IMR-90 (cell line): ENCODE measurements at regions not wholly inside any gene's neighbourhood (a gene's known extent, or its start where the extent isn't known, plus 50 kb on each side); places are given as distances from the start of the nearest gene placed in this dataset.

ENCODE experiments used
- ATAC-seq: fragments of 200-7000 bp; cut with Tn5 transposase; 2 replicates; pipeline ENCODE4 v1.9.1; 2020; ENCODE audit warnings: low read depth, mild to moderate bottlenecking, moderate library complexity
- BruUV-seq: library from RNA; stranded (reverse); fragments of 400-500 nt; replicated peaks from 2 replicates; lab custom pipeline; 2021; lab: Mats Ljungman, UMichigan
- CTCF ChIA-PET: fragments of 300-600 bp; formaldehyde crosslinking; extraction: SDS; loops from one replicate; lab custom pipeline; 2021; ENCODE audit warnings: antibody characterized with exemption; lab: Yijun Ruan, JAX
- POLR2A ChIA-PET: fragments of 300-600 bp; sonication (Branson Sonifier 250); formaldehyde crosslinking; loops from one replicate; lab custom pipeline; 2022; ENCODE audit warnings: antibody characterized with exemption; ENCODE audit not compliant: unreplicated experiment; lab: Charles Lee
- DNase-seq: peaks from one replicate; pipeline ENCODE4 v3.0.0; 2013
- H2AFZ ChIP-seq: replicated peaks from 2 replicates; pipeline ENCODE3; 2013; ENCODE audit warnings: low read length, mild to moderate bottlenecking; ENCODE audit not compliant: poor library complexity
- H2AK5ac ChIP-seq: 2 replicates; pipeline ENCODE4 v1.6.1; 2013; ENCODE audit warnings: low read depth, low read length, inconsistent platforms
- H2AK9ac ChIP-seq: replicated peaks from 2 replicates; pipeline ENCODE3; 2013; ENCODE audit warnings: mild to moderate bottlenecking, low read depth, low read length, moderate library complexity; ENCODE audit not compliant: poor library complexity
- H2BK120ac ChIP-seq: 2 replicates; pipeline ENCODE4 v1.6.1; 2013; ENCODE audit warnings: low read depth, low read length, inconsistent platforms
- H2BK15ac ChIP-seq: 3 replicates; pipeline ENCODE4 v1.6.1; 2013; ENCODE audit warnings: low read depth, low read length, inconsistent platforms
- H2BK20ac ChIP-seq: 2 replicates; pipeline ENCODE4 v1.6.1; 2013; ENCODE audit warnings: low read depth, mild to moderate bottlenecking, inconsistent platforms, low read length, moderate library complexity
- H2BK5ac ChIP-seq: 2 replicates; pipeline ENCODE4 v1.6.1; 2013; ENCODE audit warnings: mild to moderate bottlenecking, low read depth, low read length, inconsistent platforms; ENCODE audit not compliant: poor library complexity, severe bottlenecking
- H3K14ac ChIP-seq: replicated peaks from 2 replicates; pipeline ENCODE4 v1.6.1; 2013; ENCODE audit warnings: low read depth, low read length, inconsistent platforms
- H3K18ac ChIP-seq: 2 replicates; pipeline ENCODE4 v1.6.1; 2013; ENCODE audit warnings: low read depth, low read length, control low read depth
- H3K23ac ChIP-seq: 2 replicates; pipeline ENCODE4 v1.6.1; 2013; ENCODE audit warnings: low read depth, low read length, inconsistent platforms
- H3K27ac ChIP-seq: 2 replicates; pipeline ENCODE4 v1.5.1; 2013; ENCODE audit warnings: mild to moderate bottlenecking, control low read depth, low read length; ENCODE audit not compliant: insufficient read depth
- H3K27me3 ChIP-seq: 2 replicates; pipeline ENCODE4 v1.6.1; 2013; ENCODE audit warnings: low read length; ENCODE audit not compliant: control insufficient read depth, insufficient read depth
- H3K36me3 ChIP-seq: 2 replicates; pipeline ENCODE4 v1.6.1; 2013; ENCODE audit warnings: low read length, mixed read lengths; ENCODE audit not compliant: control insufficient read depth, insufficient read depth
- H3K4ac ChIP-seq: 2 replicates; pipeline ENCODE4 v1.6.1; 2013; ENCODE audit warnings: low read depth, low read length, inconsistent platforms
- H3K4me1 ChIP-seq: 2 replicates; pipeline ENCODE4 v1.6.1; 2013; ENCODE audit warnings: low read length, mixed read lengths; ENCODE audit not compliant: control insufficient read depth, insufficient read depth
- H3K4me2 ChIP-seq: 2 replicates; pipeline ENCODE4 v1.6.1; 2013; ENCODE audit warnings: low read depth, mild to moderate bottlenecking, control low read depth, low read length, moderate library complexity
- H3K4me3 ChIP-seq: 2 replicates; pipeline ENCODE4 v1.5.1; 2013; ENCODE audit warnings: low read depth, mild to moderate bottlenecking, control low read depth, low read length, moderate library complexity; ENCODE audit not compliant: insufficient read depth
- H3K56ac ChIP-seq: 2 replicates; pipeline ENCODE4 v1.6.1; 2013; ENCODE audit warnings: low read length, inconsistent platforms; ENCODE audit not compliant: insufficient read depth; ENCODE audit errors: extremely low read depth
- H3K79me1 ChIP-seq, 2 experiments: 2 replicates each; pipeline ENCODE4 v1.6.1; 2013; ENCODE audit warnings: low read length in 2 of 2, inconsistent platforms in 1 of 2, low read depth in 1 of 2
- H3K9ac ChIP-seq: 2 replicates; pipeline ENCODE4 v1.6.1; 2013; ENCODE audit warnings: low read depth, low read length, control low read depth
- H3K9me1 ChIP-seq: 2 replicates; pipeline ENCODE4 v1.6.1; 2013; ENCODE audit warnings: low read length, inconsistent platforms; ENCODE audit not compliant: insufficient read depth
- H3K9me3 ChIP-seq: 2 replicates; pipeline ENCODE4 v1.6.1; 2013; ENCODE audit warnings: low read length; ENCODE audit not compliant: control insufficient read depth, insufficient read depth
- H4K20me1 ChIP-seq: 2 replicates; pipeline ENCODE4 v1.6.1; 2013; ENCODE audit warnings: low read length, inconsistent platforms; ENCODE audit not compliant: insufficient read depth
- H4K5ac ChIP-seq: 2 replicates; pipeline ENCODE4 v1.6.1; 2013; ENCODE audit warnings: mild to moderate bottlenecking, low read depth, low read length, control low read depth
- H4K8ac ChIP-seq, 2 experiments: 2 replicates each; pipeline ENCODE4 v1.6.1; 2013; ENCODE audit warnings: low read depth in 2 of 2, low read length in 2 of 2, control low read depth in 1 of 2, inconsistent platforms in 1 of 2
- H4K91ac ChIP-seq: 2 replicates; pipeline ENCODE4 v1.6.1; 2013; ENCODE audit warnings: low read depth, low read length, inconsistent platforms; ENCODE audit not compliant: insufficient read depth
- BHLHE40 ChIP-seq: fragments of 150-350 bp; IDR thresholded peaks from 2 replicates; pipeline ENCODE4 v1.6.1; 2016; ENCODE audit warnings: mild to moderate bottlenecking, low read depth, low read length
- CEBPB ChIP-seq: IDR thresholded peaks from 2 replicates; pipeline ENCODE4 v1.6.1; 2012; ENCODE audit warnings: low read depth, low read length, improper control_type of control experiment
- CHD1 ChIP-seq: IDR thresholded peaks from 2 replicates; pipeline ENCODE4 v1.6.1; 2012; ENCODE audit warnings: low read depth, low read length, improper control_type of control experiment
- FOS ChIP-seq: fragments of 150-350 bp; IDR thresholded peaks from 2 replicates; pipeline ENCODE4 v1.6.1; 2016; ENCODE audit warnings: low read depth, low read length
- MAFK ChIP-seq: IDR thresholded peaks from 2 replicates; pipeline ENCODE4 v1.6.1; 2012; ENCODE audit warnings: low read depth, low read length, improper control_type of control experiment
- MAZ ChIP-seq: IDR thresholded peaks from 2 replicates; pipeline ENCODE4 v1.6.1; 2012; ENCODE audit warnings: low read depth, mild to moderate bottlenecking, low read length, improper control_type of control experiment, moderate library complexity, borderline replicate concordance
- MXI1 ChIP-seq: IDR thresholded peaks from 2 replicates; pipeline ENCODE4 v1.6.1; 2012; ENCODE audit warnings: low read depth, mild to moderate bottlenecking, low read length, moderate library complexity, borderline replicate concordance
- NFE2L2 ChIP-seq: fragments of 150-350 bp; IDR thresholded peaks from 2 replicates; pipeline ENCODE4 v1.6.1; 2016; ENCODE audit warnings: low read depth, mild to moderate bottlenecking, low read length
- POLR2A ChIP-seq: IDR thresholded peaks from 2 replicates; pipeline ENCODE4 v1.6.1; 2012; ENCODE audit warnings: mild to moderate bottlenecking, low read depth, low read length
- RAD21 ChIP-seq: IDR thresholded peaks from 2 replicates; pipeline ENCODE4 v1.6.1; 2012; ENCODE audit warnings: low read length, improper control_type of control experiment
- RCOR1 ChIP-seq: IDR thresholded peaks from 2 replicates; pipeline ENCODE4 v1.6.1; 2012; ENCODE audit warnings: mild to moderate bottlenecking, low read length, improper control_type of control experiment; ENCODE audit not compliant: insufficient replicate concordance
- RFX5 ChIP-seq: IDR thresholded peaks from 2 replicates; pipeline ENCODE4 v1.8.0; 2012; ENCODE audit warnings: low read depth, mild to moderate bottlenecking, low read length, moderate library complexity
- SMC3 ChIP-seq: fragments of 150-350 bp; IDR thresholded peaks from 2 replicates; pipeline ENCODE4 v1.6.1; 2016; ENCODE audit warnings: low read depth, mild to moderate bottlenecking, antibody characterized with exemption, low read length, moderate library complexity
- WGBS, 2 experiments: methylation state at CpG; one replicate each; pipeline versions ENCODE4 v1.1.5 to v1.1.7; 2013; ENCODE audit warnings: missing lambda C conversion rate in 2 of 2; ENCODE audit not compliant: insufficient read length in 1 of 2; ENCODE audit errors: extremely low coverage in 2 of 2; 5-methylcytosine and 5-hydroxymethylcytosine counted together
- dilution Hi-C: fragments of 300-500 bp; cut with HindIII; formaldehyde crosslinking; loops from one replicate; pipeline ENCODE4 v1.14.3; 2018; ENCODE audit warnings: low sequenced_read_pairs; ENCODE audit not compliant: unreplicated experiment
- in situ Hi-C: fragments of 300-500 bp; cut with MboI; formaldehyde crosslinking; loops from 3 replicates; pipeline ENCODE4 v1.14.3; 2019; ENCODE audit warnings: low sequenced_read_pairs, inconsistent platforms, mixed read lengths
- intact Hi-C: fragments of 100-400 bp; cut with micrococcal nuclease; formaldehyde crosslinking; loops from 2 replicates; pipeline ENCODE4 v1.10.0; 2022
- TF ChIP-seq, protein P1 (sequence below): conservative IDR thresholded peaks from 2 replicates; pipeline ENCODE4 v1.5.1; 2012; ENCODE audit warnings: mild to moderate bottlenecking, low read depth, low read length, improper control_type of control experiment
- TF ChIP-seq, protein P2 (sequence below): fragments of 150-350 bp; IDR thresholded peaks from 2 replicates; pipeline ENCODE4 v1.6.1; 2017; ENCODE audit warnings: mild to moderate bottlenecking, antibody characterized with exemption, low read length, low read depth
- TF ChIP-seq, protein P3 (sequence below): fragments of 150-350 bp; IDR thresholded peaks from 2 replicates; pipeline ENCODE4 v1.6.1; 2016; ENCODE audit warnings: low read depth, mild to moderate bottlenecking, low read length, moderate library complexity, borderline replicate concordance

DNA sequence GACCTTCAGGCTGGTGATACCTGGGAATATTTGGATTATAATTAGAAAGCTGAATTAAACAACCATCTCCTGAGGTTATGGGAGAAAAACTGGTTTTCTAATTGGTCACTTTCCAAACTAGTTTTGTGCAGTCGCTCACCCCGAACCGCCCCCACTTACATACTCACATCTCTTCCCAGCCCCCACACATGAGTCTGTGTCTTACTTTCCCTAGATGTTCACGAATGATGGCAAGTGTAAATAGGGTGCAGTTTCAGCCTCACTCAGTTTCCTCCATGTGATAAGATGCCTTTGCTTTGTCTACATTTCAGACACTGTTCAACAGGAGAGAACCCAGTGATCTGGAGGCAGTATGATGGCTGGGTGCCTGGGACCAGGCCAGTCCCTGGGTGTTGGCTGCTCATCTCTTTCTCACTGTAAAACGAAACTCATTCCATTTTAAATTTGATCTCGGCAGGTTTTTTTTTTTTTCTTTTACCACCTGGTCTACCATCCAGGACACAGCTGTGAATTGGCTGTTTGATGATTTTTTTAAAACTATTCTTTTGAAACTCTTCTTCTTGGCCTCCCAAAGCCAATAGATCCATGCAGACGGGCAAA, 164.3 kb upstream of the RAB4A start:
- Histone ChIP-seq H3K4me3 (no peak overlapping the region), H4K20me1 (no peaks in the 10 kb centered on the region), H3K79me1 (no peaks in the 10 kb centered on the region), H2BK120ac (no peak overlapping the region), H4K91ac (no peak overlapping the region), H3K23ac (no peak overlapping the region), H3K4me2 (no peak overlapping the region), H3K14ac (no peak overlapping the region), H3K27me3 (peaks cover 47% of the 10 kb centered on the region; the same call in 1 of the 2 replicates), H3K56ac (no peak overlapping the region), H4K5ac (no peak overlapping the region), H3K18ac (no peak overlapping the region), H3K4ac (no peak overlapping the region), H2AK9ac (no peak overlapping the region), H3K36me3 (no peaks in the 10 kb centered on the region), H2AK5ac (no peak overlapping the region), H4K8ac (no peak overlapping the region), H3K4me1 (peaks cover under 1% of the 10 kb centered on the region; the same call in 1 of the 2 replicates), H3K27ac (no peak overlapping the region), H2BK20ac (no peak overlapping the region), H3K9me1 (no peaks in the 10 kb centered on the region), H2AFZ (no peak overlapping the region), H2BK15ac (no peak overlapping the region), H2BK5ac (no peak overlapping the region), H3K9ac (no peak overlapping the region), H3K9me3 (peaks cover 3% of the 10 kb centered on the region; the same call in 1 of the 2 replicates)
- DNase-seq = no peak
- ATAC-seq = no peak
- CTCF ChIA-PET = no interaction called here
- intact Hi-C loops = no loop called here
- POLR2A ChIA-PET = no interaction called here
- no CpG with 5 or more reads among the region's 7 CpGs for WGBS, 2 experiments
- dilution Hi-C loops = no loop called here
- BruUV-seq = no TSS peak
- TF ChIP-seq, protein P1, sequence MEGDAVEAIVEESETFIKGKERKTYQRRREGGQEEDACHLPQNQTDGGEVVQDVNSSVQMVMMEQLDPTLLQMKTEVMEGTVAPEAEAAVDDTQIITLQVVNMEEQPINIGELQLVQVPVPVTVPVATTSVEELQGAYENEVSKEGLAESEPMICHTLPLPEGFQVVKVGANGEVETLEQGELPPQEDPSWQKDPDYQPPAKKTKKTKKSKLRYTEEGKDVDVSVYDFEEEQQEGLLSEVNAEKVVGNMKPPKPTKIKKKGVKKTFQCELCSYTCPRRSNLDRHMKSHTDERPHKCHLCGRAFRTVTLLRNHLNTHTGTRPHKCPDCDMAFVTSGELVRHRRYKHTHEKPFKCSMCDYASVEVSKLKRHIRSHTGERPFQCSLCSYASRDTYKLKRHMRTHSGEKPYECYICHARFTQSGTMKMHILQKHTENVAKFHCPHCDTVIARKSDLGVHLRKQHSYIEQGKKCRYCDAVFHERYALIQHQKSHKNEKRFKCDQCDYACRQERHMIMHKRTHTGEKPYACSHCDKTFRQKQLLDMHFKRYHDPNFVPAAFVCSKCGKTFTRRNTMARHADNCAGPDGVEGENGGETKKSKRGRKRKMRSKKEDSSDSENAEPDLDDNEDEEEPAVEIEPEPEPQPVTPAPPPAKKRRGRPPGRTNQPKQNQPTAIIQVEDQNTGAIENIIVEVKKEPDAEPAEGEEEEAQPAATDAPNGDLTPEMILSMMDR = no peak
- TF ChIP-seq RFX5 (no peak), MXI1 (no peak), RCOR1 (no peak), CEBPB (no peak), MAZ (no peak), MAFK (no peak), NFE2L2 (no peak), RAD21 (no peak), POLR2A (no peak), BHLHE40 (no peak), CHD1 (no peak), SMC3 (no peak), FOS (no peak)
- TF ChIP-seq, protein P2, sequence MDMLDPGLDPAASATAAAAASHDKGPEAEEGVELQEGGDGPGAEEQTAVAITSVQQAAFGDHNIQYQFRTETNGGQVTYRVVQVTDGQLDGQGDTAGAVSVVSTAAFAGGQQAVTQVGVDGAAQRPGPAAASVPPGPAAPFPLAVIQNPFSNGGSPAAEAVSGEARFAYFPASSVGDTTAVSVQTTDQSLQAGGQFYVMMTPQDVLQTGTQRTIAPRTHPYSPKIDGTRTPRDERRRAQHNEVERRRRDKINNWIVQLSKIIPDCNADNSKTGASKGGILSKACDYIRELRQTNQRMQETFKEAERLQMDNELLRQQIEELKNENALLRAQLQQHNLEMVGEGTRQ = no peak
- TF ChIP-seq, protein P3, sequence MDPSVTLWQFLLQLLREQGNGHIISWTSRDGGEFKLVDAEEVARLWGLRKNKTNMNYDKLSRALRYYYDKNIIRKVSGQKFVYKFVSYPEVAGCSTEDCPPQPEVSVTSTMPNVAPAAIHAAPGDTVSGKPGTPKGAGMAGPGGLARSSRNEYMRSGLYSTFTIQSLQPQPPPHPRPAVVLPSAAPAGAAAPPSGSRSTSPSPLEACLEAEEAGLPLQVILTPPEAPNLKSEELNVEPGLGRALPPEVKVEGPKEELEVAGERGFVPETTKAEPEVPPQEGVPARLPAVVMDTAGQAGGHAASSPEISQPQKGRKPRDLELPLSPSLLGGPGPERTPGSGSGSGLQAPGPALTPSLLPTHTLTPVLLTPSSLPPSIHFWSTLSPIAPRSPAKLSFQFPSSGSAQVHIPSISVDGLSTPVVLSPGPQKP = no peak
- in situ Hi-C loops = no loop called here
